K562 (cell line): ENCODE measurements at regions not wholly inside any gene's neighbourhood (a gene's known extent, or its start where the extent isn't known, plus 50 kb on each side); places are given as distances from the start of the nearest gene placed in this dataset.

Source experiments
- CCAR2 ChIP-seq: fragments of 200-400 bp; formaldehyde crosslinking; IDR thresholded peaks from 2 replicates; pipeline ENCODE4 v1.6.1; 2017; ENCODE audit warnings: mild to moderate bottlenecking, low read depth, low read length
- POLR2A ChIP-seq: fragments of 450-650 bp; conservative IDR thresholded peaks from 2 replicates; pipeline ENCODE4 v1.6.1; 2016

GRCh38 chr2:17995593-17995992 is 117.1 kb downstream of the KCNS3 start:
- TF ChIP-seq CCAR2 (no peak), POLR2A (no peak)
